Stimulated activated CD4-positive, alpha-beta T cell treated with anti-CD3 and anti-CD28 coated beads, Interleukin-1b, Interleukin-23, amount 100 ng/mL, for 24 hours (primary cell): ENCODE measurements at regions not wholly inside any gene's neighbourhood (a gene's known extent, or its start where the extent isn't known, plus 50 kb on each side); places are given as distances from the start of the nearest gene placed in this dataset.

Experiments
- DNase-seq, 4 experiments: peaks; one replicate each; pipeline ENCODE4 v3.0.0-alpha.2; 2020; ENCODE audit warnings: low read depth in 4 of 4, low spot score in 1 of 4

GRCh38 chr12:124489915-124490583 lies 77.4 kb downstream of the NCOR2 start:
- DNase-seq = no peak

GRCh38 chr12:124489220-124489619 lies 78.2 kb downstream of the NCOR2 start:
- no peak for DNase-seq

GRCh38 chr12:124488520-124488919 lies 78.9 kb downstream of the NCOR2 start:
- DNase-seq = no peak

- no peak for DNase-seq
These were observed 79.6 kb downstream of the NCOR2 start for GRCh38 chr12:124487834-124488165.

GRCh38 chr12:124487066-124487833 lies 80.2 kb downstream of the NCOR2 start:
- DNase-seq = no peak

GRCh38 chr12:124486346-124486963 lies 81.0 kb downstream of the NCOR2 start:
- no peak for DNase-seq

GRCh38 chr12:124485371-124485770 lies 82.0 kb downstream of the NCOR2 start:
- DNase-seq = no peak

- DNase-seq = no peak
These were observed 82.9 kb downstream of the NCOR2 start for GRCh38 chr12:124484526-124484953.

- DNase-seq = no peak
These were observed 83.3 kb downstream of the NCOR2 start for GRCh38 chr12:124484067-124484466.

GRCh38 chr12:124482901-124483799 lies 84.3 kb downstream of the NCOR2 start:
- no peak for DNase-seq

GRCh38 chr12:124482567-124482893 lies 84.9 kb downstream of the NCOR2 start:
- DNase-seq = no peak

- no peak for DNase-seq
These were observed 85.4 kb downstream of the NCOR2 start for GRCh38 chr12:124481772-124482566.

GRCh38 chr12:124481257-124481750 lies 86.1 kb downstream of the NCOR2 start:
- DNase-seq = no peak

GRCh38 chr12:124480469-124481256 lies 86.7 kb downstream of the NCOR2 start:
- no peak for DNase-seq

GRCh38 chr12:124479680-124480468 lies 87.5 kb downstream of the NCOR2 start:
- DNase-seq = no peak

GRCh38 chr12:124478985-124479645 lies 88.3 kb downstream of the NCOR2 start:
- no peak for DNase-seq

- DNase-seq = no peak
These were observed 89.0 kb downstream of the NCOR2 start for GRCh38 chr12:124478416-124478815.
